ENCODE measurements at regions not wholly inside any gene's neighbourhood (a gene's known extent, or its start where the extent isn't known, plus 50 kb on each side); places are given as distances from the start of the nearest gene placed in this dataset.

DNA sequence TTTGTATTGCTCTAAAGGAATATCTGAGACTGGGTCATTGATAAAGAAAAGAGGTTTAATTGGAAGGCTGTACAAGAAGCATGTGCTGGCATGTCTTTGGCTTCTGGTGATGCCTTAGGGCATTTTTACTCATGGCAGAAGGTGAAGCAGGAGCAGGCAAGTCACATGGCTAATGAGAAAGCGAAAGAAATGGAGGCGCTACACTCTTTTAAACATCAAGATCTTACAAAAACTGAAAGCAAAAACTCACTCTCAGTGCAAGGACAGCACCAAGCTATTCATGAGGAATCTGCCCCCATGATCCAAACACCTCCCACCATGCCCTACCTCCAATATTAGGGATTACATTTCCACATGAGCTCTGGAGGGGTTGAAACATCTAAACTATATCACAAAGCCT lies 1458.8 kb upstream of the ACO1 start:
- TF ChIP-seq, protein P1, sequence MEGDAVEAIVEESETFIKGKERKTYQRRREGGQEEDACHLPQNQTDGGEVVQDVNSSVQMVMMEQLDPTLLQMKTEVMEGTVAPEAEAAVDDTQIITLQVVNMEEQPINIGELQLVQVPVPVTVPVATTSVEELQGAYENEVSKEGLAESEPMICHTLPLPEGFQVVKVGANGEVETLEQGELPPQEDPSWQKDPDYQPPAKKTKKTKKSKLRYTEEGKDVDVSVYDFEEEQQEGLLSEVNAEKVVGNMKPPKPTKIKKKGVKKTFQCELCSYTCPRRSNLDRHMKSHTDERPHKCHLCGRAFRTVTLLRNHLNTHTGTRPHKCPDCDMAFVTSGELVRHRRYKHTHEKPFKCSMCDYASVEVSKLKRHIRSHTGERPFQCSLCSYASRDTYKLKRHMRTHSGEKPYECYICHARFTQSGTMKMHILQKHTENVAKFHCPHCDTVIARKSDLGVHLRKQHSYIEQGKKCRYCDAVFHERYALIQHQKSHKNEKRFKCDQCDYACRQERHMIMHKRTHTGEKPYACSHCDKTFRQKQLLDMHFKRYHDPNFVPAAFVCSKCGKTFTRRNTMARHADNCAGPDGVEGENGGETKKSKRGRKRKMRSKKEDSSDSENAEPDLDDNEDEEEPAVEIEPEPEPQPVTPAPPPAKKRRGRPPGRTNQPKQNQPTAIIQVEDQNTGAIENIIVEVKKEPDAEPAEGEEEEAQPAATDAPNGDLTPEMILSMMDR (conservative IDR thresholded peaks at IDR 0.05; ENCODE audit: low read depth, low read length), result no peak
- no peak for TF ChIP-seq BHLHE40 (IDR thresholded peaks at IDR 0.05; ENCODE audit: low read depth, low read length)
- TF ChIP-seq, protein P2, sequence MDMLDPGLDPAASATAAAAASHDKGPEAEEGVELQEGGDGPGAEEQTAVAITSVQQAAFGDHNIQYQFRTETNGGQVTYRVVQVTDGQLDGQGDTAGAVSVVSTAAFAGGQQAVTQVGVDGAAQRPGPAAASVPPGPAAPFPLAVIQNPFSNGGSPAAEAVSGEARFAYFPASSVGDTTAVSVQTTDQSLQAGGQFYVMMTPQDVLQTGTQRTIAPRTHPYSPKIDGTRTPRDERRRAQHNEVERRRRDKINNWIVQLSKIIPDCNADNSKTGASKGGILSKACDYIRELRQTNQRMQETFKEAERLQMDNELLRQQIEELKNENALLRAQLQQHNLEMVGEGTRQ (IDR thresholded peaks at IDR 0.05; ENCODE audit: low read depth, low read length), result no peak
- TF ChIP-seq RAD21 (IDR thresholded peaks at IDR 0.05; ENCODE audit: low read length), result no peak
- TF ChIP-seq CEBPB (IDR thresholded peaks at IDR 0.05; ENCODE audit: low read depth, low read length), result no peak
- no peak for TF ChIP-seq RCOR1 (IDR thresholded peaks at IDR 0.05; ENCODE audit: insufficient replicate concordance, low read length)
- TF ChIP-seq POLR2A (IDR thresholded peaks at IDR 0.05; ENCODE audit: low read depth, low read length), result no peak
- TF ChIP-seq ELK1 (IDR thresholded peaks at IDR 0.05; ENCODE audit: borderline replicate concordance, low read depth, low read length), result no peak
- TF ChIP-seq RFX5 (IDR thresholded peaks at IDR 0.05; ENCODE audit: low read depth, low read length), result no peak
- no peak for TF ChIP-seq MXI1 (IDR thresholded peaks at IDR 0.05; ENCODE audit: borderline replicate concordance, low read depth, low read length)
- TF ChIP-seq FOS (IDR thresholded peaks at IDR 0.05; ENCODE audit: low read depth, low read length), result no peak
- no peak for TF ChIP-seq NFE2L2 (IDR thresholded peaks at IDR 0.05; ENCODE audit: low read depth, low read length)
